HT1080 (cell line): ENCODE measurements at regions not wholly inside any gene's neighbourhood (a gene's known extent, or its start where the extent isn't known, plus 50 kb on each side); places are given as distances from the start of the nearest gene placed in this dataset.
"Not testable (repeated sequence)": the region's sequence is repeated elsewhere in the genome, so short reads cannot be mapped to it uniquely, and the experiment has no call there.

Experiments
- DNase-seq: peaks from one replicate; pipeline ENCODE4 v3.0.0-alpha.2; 2015; ENCODE audit warnings: low read depth

DNA sequence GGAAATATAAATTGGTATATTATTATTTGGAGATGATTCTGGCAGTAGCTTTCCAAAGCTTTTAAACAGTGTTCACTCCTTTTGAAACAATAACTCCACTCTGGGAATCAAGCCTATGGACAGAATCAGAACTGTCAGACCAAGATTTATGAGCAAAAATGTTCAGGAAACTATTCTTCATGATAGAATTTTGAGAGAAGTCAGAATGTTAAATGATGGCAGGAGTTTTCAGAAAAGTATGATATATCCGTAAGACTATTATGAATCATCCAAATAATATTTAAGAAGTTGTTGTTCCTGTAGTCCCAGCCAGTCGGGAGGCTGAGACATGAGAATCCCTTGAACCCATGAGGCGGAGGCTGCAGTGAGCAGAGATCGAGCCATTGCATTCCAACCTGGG is 50.5 kb upstream of the ADGRG2 start:
- DNase-seq = no peak

DNA sequence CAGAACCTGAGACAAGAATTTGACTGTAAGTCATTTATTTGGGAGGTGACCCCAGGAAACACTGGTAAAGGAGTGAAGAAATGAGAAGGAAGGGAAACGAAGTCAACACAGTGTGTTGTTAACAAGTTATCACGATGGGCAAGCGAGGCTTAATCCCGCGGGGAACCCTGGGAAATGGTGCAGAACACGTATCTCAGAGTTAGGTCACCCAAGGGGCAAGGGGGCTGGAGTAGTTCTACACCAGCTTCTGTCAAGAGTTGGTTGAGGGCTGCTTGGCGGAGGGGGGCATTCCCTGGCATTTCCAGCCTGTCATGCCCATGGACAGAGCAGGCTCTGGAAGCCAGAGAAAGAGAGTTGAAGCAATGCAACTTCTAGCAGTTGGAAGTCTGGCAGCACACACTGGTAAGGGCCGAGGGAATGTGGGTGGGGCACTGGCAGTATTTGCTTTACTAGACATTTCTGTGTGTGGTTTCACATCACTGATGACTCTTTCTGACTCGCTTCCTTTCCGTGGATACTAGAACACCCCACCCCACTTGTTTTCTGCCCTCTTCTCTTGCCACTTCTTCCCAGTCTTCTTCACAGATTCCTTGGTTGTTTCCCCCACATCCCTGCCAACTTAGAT is 52.2 kb upstream of the ADGRG2 start:
- peak; percentile 81 for DNase-seq

DNA sequence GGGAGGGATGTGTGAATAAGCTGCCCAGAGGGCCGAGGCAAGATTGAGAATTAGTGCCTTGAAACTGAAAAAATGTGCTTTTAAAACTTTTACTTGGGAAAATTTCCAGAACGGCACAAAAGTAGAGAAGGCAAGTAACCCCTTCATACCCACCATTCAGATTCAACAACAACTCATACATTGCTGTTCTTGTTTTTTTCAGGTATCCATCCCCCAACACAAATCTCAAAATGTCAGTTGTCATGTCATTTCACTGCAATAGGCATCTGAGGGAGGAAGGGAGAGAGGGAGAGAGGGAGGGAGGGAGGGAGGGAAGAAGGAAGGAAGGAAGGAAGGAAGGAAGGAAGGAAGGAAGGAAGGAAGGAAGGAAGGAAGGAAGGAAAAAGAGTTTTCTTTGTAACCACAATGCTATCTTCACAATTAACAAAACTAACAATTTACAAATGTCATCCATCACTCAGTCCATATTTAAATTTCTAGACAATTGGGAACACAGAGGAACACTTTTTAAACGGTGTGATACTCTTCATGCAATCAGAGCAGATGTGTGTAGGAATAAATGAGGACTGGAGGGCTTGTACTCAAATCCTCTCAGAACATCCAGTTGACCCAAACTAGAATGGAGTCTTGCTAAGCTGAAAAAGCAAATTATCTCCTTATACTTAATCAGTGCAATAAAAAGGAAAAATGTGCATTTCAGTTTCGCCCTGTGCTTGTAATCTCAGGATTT is 54.8 kb upstream of the ADGRG2 start:
- DNase-seq = no peak

DNA sequence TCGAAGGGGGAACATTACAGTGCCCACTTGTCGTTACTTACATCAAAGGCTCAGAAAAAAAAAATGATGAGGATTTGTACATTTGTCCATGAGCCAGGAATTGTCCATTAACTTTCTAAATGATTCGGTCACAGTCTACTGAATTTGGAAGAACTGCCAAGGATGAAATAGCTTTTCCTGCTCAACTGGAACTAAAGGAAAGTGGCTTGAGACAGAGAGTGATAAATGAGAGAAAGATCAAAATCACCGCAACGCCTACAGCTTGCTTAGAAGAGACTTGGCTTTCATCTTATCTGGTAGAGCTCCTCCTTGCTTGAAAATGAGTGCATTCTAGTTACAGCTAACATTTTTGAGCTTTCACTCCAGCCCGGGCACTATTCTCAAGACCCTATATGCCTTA is 55.5 kb upstream of the ADGRG2 start:
- no peak for DNase-seq

DNA sequence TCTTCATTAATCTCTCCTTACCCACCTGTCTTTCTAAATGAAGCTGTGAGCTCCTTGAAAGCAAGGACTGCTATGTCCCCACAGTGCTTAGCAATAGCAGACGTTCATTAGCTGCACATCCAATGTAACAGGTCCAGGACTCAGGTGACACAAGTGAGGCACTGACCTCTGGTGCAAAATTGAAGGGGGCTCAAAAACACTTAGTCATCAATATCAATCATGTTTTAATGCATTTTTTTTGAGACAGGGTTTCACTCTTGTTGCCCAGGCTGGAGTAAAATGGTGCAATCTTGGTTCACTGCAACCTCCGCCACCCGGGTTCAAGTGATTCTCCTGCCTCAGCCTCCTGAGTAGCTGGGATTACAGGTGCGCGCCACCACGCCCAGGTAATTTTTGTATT is 56.1 kb upstream of the ADGRG2 start:
- DNase-seq = no peak

DNA sequence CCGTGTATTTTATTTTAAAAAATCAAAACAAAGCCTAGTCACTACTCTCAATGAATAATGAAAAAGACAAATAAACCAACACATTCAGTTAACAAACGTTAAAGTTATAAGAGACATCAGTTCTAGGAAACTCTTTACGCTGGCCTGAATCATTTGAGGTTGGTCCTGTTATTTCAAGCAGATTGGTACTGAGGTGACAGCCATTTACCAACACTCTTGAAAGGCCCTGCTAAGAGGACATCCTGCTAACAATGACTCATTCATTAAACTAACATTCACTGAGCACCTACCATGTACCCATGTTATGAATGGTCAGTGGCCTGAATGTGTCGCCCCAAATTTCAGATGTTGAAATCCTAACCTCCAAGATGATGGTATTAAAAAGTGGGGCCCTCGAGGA is 57.1 kb upstream of the ADGRG2 start:
- DNase-seq = no peak

DNA sequence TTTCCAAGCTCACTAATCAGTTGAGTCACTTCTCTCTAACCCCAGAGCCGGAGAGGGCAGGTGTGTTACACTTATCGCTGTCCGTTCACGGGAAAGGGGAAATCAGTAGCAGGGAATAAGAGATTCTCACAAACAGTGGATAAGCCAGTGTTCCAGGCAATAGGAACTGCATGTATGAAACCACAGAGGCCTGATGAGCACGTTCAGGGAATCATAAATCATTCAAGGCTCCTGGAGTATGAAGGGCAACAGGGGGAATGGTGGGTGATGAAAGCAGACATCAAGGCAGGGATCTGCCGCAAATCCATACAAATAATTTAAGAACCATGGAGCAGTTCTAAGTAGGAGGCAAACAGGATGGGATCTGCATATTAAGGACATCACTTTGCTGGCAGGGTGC is 59.1 kb upstream of the ADGRG2 start:
- DNase-seq = no peak

DNA sequence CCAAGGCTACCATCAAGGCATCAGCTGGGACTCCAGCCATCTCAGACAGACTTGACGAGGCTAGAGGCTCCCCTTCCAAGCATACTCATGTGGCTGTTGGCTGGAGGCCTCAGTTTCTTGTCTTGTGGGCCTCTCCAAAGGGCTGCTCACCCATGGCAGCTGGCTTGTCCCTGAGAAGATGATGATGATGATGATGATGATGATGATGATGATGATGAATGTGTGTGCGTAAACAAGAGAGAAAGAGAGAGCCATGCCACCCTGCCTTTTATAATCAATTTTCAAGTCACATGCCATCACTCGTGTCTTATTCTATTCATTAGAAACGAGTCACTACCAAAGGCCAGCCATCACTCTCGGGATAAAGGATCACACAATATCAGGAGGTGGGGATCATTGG is 60.5 kb upstream of the ADGRG2 start:
- no peak for DNase-seq

DNA sequence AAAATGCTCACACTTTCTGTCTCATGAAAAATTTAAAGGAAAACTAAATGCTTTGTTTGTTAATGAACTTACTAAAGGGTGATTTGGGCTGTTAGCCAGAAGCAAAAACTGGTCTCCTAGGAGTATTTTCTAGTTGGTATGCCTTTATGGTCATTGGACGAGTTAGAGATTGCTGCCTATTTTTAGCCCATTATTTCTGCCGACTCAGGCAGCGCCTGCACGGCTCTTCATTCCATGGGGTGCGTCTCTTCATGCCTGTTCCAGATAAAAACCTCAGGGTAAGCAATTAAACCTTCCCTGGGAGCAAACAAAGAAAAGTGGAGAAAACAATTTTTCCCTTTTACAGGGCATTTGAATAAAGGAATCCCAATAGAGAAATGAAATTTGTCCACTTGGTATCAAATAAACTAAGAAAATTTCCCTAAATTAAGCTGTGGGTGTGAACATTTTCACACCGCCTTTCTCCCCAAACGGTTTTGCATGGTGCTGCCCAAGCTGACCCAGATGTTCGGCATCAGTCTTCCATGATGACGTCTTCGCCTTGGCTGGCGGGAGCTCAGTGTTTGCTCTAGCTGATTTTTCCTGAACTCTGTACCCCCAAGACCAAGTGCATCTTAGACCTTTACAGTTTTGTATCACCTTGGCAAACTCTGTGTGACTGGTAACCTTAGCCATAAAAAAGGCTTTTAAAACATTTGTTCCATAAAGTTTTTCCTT is 61.7 kb upstream of the ADGRG2 start:
- DNase-seq = no peak

DNA sequence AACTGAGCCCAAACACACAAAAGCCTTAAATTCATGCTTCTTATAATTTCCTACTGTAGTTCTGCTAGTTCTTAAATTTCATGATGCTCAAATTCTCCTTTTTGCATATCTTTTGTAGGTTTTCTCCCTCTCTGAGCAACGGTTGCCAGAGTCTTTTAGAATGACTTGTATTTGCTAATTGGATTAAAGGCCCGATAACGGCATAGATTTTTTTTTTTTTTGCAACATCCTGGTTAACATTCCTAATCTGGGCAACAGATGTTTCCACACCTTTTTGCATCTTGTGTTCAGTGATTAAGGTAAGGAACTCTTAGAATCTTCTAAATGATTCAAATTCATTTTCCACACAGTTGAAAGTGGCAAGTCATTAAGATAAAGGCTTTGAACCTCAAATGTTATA is 66.3 kb upstream of the ADGRG2 start:
- no peak for DNase-seq

DNA sequence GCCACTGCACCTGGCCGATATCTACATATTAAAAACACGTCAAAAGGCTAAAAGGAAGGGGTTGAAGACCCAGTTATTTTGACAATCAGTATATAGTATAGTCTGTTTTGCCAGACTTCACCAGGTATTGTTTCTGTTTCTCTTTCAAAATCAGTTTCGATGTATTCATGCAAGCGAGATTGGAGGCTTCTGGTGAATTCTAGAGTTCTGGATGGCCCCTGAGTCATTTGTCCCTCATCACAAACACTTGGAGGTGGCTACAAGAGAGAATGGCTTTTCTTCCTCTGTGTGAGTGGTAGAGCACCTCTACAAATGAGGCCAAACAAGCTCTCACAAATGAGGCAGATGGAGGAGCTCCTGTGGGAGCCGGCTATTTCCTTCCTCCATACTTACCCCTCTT is 68.6 kb upstream of the ADGRG2 start:
- no peak for DNase-seq

DNA sequence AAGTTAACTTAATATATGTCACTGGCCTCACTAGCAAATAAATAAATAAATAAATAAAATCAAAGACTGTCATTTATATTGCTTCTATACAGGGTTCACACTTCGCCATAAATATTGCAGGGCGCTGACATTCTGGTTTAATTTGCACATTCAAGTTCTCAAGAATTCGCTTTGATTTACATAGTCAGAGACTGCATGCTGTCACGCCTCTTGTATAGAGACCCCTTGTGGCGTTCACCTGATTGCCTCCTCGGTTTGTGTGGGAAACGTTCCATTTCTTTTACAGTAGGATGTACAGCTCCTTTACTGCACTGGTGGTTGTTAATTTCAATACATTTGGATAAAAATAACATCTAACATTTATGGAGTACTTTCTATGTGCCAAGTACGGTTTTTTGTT is 71.3 kb upstream of the ADGRG2 start:
- no peak for DNase-seq

DNA sequence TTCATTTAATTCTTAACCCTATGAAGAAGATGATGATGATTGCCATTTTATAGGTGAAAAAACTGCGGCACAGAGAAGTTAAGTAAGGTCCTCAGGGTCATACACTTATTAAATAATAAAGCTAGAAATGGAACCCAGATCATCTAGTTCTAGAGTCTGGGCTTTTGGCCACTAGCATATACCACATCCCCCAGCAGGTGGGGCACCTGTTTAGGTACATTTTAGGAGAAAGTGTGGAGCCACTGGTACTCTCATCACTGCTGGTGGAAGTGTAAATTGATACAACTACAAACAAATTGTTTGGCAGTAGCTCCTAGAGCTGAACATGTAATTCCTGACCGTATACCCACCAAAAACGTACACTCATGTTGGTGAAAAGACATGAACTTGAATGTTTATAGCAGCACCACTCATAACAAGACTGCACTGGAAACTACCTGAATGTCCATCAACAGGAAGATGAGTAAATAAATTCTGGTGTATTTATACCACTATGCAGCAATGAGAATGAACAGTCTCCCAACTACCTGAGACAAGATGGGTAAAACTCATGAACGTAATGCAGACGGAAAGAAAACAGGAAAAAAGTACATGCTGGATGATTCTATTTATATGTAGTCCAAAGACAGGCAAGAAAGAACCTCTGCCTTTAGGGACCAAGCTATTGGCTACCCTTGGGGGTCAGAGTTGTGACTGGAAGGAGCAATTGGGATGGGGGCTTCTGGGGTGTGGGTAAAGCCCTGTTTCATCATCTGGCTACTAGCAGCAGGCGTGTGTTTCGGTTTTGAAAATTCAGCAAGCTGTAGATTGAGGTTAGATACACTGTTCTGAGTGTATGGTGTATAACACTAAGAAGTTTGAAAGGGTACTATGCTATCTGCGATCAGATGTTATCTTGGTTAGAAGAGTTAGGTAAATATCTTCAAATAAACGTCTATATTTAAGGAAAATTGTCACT is 72.3 kb upstream of the ADGRG2 start:
- no peak for DNase-seq

DNA sequence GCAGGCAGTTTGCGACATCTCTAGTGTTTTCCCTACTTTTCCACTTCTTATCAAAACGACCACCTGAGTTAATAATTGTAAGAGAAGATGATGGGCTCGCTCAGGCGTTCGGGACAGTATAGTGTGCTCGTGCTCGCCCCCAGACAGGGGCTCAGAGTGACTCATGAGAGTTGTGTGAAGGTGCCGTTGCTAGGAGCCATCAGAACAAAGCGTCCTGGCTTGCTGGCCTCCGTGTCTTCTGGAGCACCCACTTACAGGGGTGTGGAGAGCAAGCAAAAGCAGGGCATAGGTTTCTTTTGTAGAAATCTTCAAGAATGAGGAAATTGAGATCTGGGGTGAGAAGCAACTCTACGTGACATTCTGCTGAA is 73.0 kb upstream of the ADGRG2 start:
- DNase-seq = no peak

DNA sequence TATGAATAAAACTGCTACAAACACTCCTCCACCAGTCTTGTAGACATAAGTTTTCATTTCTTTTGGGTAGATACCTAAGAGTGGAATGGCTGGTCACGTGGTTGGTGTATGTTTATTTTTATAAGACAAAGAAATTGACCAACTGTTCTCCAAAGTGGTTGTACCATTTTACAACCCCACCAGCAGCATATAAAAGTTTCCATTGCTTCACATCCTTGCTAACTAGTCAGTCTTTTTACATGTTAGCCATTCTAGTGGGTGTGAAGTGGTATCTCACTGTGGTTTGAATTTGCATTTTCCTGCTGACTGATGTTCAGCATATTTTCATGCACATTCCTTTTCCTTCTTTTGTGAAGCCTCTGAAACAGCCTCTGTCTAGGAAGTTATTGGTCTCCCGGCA is 76.2 kb upstream of the ADGRG2 start:
- no peak for DNase-seq

DNA sequence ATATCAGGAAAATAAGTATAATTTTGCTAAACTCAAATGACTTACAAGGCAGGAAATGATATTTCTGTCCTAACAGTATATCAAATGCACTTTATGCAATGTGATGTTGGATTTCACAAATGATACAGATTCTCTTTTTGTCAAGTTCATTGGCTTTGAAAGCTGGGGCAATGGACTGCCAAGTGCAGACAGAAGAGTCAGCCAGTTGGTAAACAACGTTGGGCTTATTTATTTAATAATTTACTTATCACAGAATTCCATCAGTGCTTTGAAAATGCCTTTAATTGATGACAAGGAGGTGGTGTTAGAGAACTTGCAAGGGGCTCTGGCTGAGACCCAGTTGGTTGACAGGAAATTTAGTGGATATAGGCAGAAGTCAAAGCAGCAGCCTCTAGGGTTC is 79.9 kb upstream of the ADGRG2 start:
- DNase-seq = no peak

DNA sequence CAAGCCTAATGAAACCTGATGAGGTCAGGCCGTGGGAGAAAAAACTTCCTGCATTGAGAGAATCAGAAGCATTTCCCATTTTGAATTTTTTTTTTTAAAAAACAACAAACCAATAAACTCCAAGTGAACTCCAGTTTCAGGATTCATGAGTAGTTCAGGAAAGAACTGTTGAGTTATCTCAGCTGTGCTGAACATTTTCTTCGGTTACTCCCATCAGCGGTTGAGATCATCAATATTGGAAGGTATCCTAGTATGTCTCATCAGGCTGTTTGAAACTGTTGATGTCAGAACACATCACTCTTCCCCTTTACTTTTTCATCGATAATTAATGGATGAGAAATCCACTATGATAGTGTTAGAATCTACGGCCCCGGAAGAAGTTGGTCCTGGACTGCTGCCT is 82.4 kb upstream of the ADGRG2 start:
- no peak for DNase-seq

DNA sequence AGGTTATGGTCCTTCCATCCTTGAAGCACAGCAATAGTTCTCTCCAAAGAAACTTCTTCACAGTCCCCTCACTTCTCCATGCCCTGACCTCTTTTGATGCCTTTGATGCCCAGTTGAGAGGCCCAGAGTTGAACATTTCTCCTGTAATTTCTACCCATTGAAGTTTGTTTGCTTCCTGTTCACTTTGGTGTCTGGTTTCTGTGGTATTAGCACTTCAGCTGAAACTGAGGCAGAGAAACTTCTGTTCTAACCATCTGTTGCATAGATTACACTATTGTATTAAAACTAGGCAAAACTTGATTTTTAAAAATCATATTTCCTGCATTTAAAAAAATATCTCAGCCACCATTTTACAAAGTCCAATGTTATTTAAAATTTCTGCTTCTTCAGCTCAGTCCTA is 89.8 kb upstream of the ADGRG2 start:
- DNase-seq = no peak

DNA sequence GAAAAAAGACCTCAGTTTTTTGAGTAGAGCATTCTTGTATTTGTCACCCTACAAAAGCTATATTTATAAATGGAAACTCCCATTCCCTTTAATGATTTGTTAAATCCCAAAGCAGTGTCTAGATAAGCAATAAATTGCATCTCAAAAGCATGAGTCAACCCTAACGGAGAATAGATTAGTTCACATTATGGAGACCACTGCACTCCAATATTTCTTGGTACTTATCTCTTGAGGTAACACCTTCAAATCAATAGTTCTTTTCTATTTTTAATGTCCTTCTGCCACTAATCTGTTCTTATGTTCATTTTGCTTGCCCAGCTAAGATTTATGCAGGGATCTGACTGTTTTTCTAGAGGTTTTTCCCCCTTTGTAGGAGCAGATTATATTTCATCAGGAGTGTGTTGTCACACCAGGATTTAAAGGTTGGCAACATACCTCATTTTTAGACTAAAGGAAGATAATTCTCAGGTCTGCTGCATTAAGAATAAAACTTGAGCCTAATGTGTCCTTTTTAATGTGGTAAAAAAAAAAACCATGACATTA is 91.4 kb upstream of the ADGRG2 start:
- DNase-seq = no peak

DNA sequence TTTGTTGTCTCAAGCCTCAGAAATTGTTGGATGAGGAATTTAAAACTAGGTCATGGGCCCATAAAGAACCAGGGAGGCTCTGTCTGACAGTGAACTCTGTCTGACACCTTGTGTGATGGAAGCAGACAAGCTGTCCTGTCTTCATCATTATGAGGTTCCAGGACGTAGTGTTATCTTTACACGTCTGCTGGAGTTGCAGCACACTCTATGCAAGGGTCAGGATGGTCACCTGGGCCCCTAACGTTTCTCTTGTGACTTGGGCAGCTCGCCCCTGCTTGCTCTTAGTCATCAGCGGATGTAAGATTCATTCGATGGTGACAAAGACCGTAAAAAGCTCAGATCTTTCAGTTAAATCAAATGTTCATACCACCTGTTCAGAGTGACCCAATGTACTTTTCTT is 92.0 kb upstream of the ADGRG2 start:
- peak; percentile 16 for DNase-seq

DNA sequence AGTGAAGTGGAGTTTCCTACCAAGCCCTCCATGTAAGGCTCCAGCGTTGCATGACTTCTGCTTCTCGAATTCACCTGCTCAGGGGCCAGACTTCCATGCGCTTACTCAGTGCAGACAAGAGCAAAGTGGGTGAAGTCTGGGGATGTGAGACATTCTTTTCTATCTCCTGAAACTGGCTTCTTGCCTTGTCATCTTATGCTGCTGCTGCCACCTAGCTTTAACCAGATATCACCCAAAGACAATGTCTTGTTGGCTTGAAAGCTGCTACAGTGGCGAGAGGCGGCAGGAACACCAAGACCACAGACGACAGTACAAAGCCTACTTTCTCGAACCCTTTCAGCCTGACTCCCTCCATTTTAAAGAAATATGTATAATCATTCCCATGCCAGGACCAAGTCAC is 103.6 kb upstream of the ADGRG2 start:
- DNase-seq = peak; percentile 42

DNA sequence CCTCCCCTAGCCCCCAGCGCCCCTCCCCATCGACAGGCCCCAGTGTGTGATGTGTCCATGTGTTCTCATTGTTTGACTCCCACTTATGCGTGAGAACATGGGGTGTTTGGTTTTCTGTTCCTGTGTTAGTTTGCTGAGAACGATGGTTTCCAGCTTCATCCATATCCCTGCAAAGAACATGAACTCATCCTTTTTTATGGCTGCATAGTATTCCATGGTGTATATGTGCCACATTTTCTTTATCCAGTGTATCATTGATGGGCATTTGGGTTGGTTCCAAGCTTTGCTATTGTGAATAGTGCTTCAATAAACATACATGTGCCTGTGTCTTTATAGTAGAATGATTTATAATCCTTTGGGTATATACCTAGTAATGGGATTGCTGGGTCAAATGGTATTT is 107.6 kb upstream of the ADGRG2 start:
- not testable (repeated sequence) for DNase-seq
